SK-N-MC (cell line): ENCODE measurements at regions not wholly inside any gene's neighbourhood (a gene's known extent, or its start where the extent isn't known, plus 50 kb on each side); places are given as distances from the start of the nearest gene placed in this dataset.

Experiments
- DNase-seq: peaks from one replicate; pipeline ENCODE4 v3.0.0-alpha.2; 2011; ENCODE audit warnings: low read depth, low spot score
- H3K27ac ChIP-seq: fragments of 200-600 bp; sonication (generic); 2 replicates; pipeline ENCODE4 v1.5.1; 2016; ENCODE audit warnings: mixed run types
- H3K36me3 ChIP-seq: fragments of 200-600 bp; sonication (generic); 2 replicates; pipeline ENCODE4 v1.6.1; 2017; ENCODE audit warnings: antibody characterized with exemption, low read length, mixed read lengths; ENCODE audit not compliant: insufficient read depth
- H3K4me3 ChIP-seq: fragments of 200-600 bp; sonication (generic); 2 replicates; pipeline ENCODE4 v1.5.1; 2016
- H3K9ac ChIP-seq: fragments of 200-600 bp; sonication (generic); 2 replicates; pipeline ENCODE4 v1.8.0; 2017; ENCODE audit warnings: mixed run types, mixed read lengths; ENCODE audit not compliant: insufficient read length
- H3K9me3 ChIP-seq: fragments of 200-600 bp; sonication (generic); 2 replicates; pipeline ENCODE4 v1.6.1; 2017; ENCODE audit warnings: low read depth, mild to moderate bottlenecking, antibody characterized with exemption, low read length, moderate library complexity, mixed read lengths
- EZH2 ChIP-seq: fragments of 200-600 bp; sonication (generic); IDR thresholded peaks from one replicate; pipeline ENCODE4 v1.6.1; 2017; ENCODE audit warnings: antibody characterized with exemption
- FOXP2 ChIP-seq: optimal IDR thresholded peaks from 2 replicates; pipeline ENCODE3; 2011; ENCODE audit warnings: mild to moderate bottlenecking, moderate library complexity; ENCODE audit not compliant: insufficient read depth; ENCODE audit errors: extremely low read length, control extremely low read depth
- POLR2AphosphoS5 ChIP-seq: IDR thresholded peaks from 2 replicates; pipeline ENCODE4 v1.6.1; 2012; ENCODE audit warnings: mild to moderate bottlenecking, low read depth, low read length, borderline replicate concordance

DNA sequence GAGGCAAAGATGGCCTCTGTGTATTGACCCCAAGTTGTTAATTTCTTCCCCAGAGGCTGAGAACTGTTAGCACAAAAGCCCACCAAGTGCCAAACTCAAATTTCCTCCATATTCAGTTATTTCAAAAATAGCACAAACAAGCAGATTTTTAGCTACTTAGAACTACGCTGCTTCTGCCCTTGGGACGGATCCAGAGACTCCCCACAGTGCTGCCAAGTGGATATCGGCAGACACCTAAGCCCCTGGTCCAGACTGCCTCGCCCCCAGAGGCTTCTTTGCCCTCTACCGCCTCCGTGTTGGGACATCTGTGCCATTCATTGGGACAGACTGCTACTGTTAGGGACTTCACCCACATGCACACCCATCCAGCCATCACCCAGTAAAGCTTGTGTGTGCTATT lies 188.3 kb downstream of the POSTN start:
- Histone ChIP-seq H3K27ac (no peak overlapping the region), H3K9ac (no peak overlapping the region), H3K4me3 (no peak overlapping the region), H3K9me3 (no peaks in the 10 kb centered on the region), H3K36me3 (no peaks in the 10 kb centered on the region)
- TF ChIP-seq FOXP2 (no peak), EZH2 (no peak), POLR2AphosphoS5 (no peak)
- no peak for DNase-seq

DNA sequence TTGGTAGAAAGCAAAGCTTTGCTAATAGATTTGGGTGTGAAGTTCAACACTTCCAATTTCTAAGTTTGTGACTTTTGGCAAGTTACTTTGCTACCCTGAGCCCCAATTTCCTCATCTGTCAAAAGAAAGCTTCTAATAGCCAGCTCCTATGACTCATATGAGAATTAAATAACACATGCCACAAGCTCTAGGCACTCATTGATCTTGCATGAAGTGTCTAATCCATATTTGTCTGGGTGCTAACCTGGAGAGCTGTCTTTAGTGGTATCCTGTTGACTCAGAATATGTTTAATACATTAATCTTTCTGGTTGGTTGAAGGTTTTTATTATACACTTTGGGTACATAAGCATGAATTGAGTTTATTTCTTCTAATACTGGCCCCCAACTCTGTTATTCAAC lies 188.8 kb downstream of the POSTN start:
- DNase-seq = no peak
- Histone ChIP-seq H3K9ac (no peak overlapping the region), H3K4me3 (no peak overlapping the region), H3K36me3 (no peaks in the 10 kb centered on the region), H3K9me3 (no peaks in the 10 kb centered on the region), H3K27ac (no peak overlapping the region)
- no peak for TF ChIP-seq FOXP2
- TF ChIP-seq POLR2AphosphoS5 = no peak
- TF ChIP-seq EZH2 = no peak

DNA sequence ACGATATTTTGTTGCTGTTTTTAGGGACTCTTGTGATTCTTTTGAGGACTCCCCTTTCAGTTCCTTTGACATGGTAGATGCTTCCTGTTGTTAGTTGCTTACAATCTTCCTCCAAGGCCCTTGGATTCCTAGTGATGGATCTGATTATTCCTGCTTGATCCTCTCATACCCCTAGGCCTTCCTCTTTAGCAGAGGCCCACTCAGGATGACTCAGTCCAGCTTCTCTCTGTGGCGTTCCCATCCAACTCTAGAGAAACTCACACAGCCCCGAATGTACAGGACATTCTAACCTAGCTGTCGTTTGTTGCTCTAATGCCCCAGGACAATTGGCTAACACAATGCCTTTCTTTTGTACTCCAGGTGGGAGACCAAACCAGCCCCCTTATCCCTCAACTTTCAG lies 191.4 kb downstream of the POSTN start:
- DNase-seq = no peak
- no peak overlapping the region for H3K4me3 ChIP-seq
- TF ChIP-seq EZH2 (no peak), POLR2AphosphoS5 (no peak), FOXP2 (no peak)

DNA sequence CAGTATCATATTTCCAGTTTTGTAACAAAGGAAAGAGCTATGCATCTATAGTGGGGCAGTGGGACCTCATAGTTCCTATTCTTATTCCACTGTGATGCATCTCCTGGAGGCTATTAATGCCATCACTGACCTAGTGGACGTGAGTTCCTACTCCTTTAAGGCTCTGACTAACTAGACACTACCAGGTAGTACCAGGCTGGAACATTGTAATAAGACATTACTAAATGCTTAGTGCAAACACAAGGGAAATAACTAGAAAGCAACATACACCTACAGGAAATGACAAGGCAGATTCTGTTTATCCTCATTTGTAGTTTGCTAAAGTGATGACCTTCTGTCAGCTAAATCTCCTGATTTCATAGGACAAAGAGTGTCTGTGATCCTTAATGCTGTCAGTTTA lies 192.5 kb downstream of the POSTN start:
- no peak for DNase-seq
- H3K9me3 ChIP-seq = no peaks in the 10 kb centered on the region
- H3K36me3 ChIP-seq = no peaks in the 10 kb centered on the region
- H3K4me3 ChIP-seq = no peak overlapping the region
- H3K9ac ChIP-seq = no peak overlapping the region
- TF ChIP-seq EZH2 (no peak), POLR2AphosphoS5 (no peak), FOXP2 (no peak)
- no peak overlapping the region for H3K27ac ChIP-seq

More for the DNA sequence above, 191.4 kb downstream of the POSTN start:
- H3K9ac ChIP-seq = no peak overlapping the region
- no peak overlapping the region for H3K27ac ChIP-seq
- H3K36me3 ChIP-seq = no peaks in the 10 kb centered on the region
- H3K9me3 ChIP-seq = no peaks in the 10 kb centered on the region

DNA sequence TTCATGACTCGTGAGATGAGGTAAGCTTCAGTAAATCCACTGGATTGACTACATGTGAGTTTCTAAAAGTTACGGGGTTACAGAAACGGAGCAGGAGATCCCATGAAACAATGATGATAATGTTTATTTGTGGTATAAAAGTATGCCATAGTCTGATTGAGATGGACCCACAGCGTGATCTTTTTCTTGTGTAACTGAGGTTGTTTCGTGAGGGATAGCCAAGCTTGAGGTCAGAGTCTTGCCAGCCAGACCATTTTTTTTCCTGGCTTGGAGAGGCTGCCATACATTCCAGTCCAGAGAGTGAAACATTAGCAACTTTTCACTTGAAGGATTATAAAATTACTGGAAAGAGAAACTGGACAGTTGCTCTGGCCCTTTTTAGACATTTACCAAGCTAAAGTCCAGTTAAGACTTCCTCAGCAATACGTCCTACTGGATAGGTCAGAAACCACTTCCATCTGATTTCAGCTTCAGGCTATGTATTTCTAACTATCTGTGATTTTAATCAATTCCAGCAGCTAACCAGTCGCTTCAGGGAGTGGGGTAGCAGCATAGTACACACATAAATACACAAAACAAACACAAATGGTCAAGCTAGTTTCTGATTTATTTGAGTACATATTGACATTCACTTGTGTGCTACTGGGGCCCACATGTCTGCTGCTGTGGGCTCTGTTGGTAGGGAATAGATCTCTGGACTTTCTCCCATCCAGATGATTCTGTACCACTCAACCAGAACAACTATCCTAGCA lies 194.6 kb downstream of the POSTN start:
- Histone ChIP-seq H3K4me3 (no peak overlapping the region), H3K9me3 (no peaks in the 10 kb centered on the region), H3K36me3 (no peaks in the 10 kb centered on the region), H3K9ac (no peak overlapping the region), H3K27ac (no peak overlapping the region)
- TF ChIP-seq POLR2AphosphoS5 (no peak), EZH2 (no peak), FOXP2 (no peak)
- DNase-seq = no peak

DNA sequence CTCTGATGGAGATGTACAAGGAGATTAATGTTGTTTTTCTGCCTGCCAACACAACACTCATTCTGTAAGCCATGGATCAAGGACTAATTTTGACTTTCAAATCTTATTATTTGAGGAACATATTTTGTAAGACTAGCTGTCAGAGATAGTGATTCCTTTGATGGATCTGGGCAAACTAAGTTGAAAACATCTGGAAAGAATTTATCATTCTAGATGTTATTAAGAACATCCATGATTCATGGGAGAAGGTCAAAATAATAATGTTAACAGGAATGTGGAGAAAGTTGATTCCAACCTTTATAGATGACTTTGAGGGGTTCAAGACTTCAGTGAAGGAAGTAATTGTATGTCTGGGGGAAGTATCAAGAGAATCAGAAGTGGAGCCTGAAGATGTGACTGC lies 196.8 kb downstream of the POSTN start:
- Histone ChIP-seq H3K4me3 (no peak overlapping the region), H3K27ac (no peak overlapping the region), H3K36me3 (no peaks in the 10 kb centered on the region), H3K9me3 (no peaks in the 10 kb centered on the region), H3K9ac (no peak overlapping the region)
- TF ChIP-seq FOXP2 = no peak
- DNase-seq = no peak

DNA sequence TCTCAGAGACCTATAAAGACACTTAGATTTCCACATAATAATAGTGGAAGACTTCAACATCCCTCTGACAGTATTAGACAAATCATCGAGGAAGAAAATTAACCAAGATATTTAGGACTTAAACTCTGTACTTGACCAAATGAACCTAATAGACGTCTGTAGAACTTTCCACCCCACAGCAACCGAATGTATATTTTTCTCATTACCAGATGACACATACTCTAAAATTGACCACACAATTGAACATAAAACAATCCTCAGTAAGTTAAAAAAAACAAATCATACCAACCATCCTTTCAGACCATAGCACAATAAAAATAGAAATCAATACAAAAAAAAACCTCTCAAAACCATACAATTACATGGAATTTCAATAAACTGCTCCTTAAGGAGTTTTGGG lies 201.0 kb downstream of the POSTN start:
- H3K4me3 ChIP-seq = no peak overlapping the region
- DNase-seq = no peak
- H3K36me3 ChIP-seq = no peaks in the 10 kb centered on the region
- H3K9ac ChIP-seq = no peak overlapping the region
- no peaks in the 10 kb centered on the region for H3K9me3 ChIP-seq
- no peak for TF ChIP-seq POLR2AphosphoS5
- TF ChIP-seq FOXP2 = no peak
- no peak for TF ChIP-seq EZH2
- no peak overlapping the region for H3K27ac ChIP-seq

DNA sequence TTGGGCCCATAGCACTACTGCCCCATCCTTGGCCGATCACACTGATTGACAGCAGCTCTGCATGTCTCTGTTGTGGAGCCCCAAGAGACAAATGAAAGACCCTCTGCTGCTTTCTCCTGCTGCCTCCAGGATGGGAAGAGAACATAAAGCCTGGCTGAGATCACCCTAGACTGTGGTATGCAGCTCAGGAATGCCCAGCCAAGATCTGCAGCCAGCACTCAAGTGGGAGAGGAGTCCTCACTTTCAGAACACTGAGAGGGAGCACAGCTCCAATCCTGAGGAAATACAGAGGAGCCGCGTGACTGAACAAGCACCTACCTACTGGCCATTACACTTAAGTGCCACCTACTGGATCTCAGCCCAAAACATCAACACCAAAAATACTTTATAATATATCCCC lies 203.0 kb downstream of the POSTN start:
- no peaks in the 10 kb centered on the region for H3K9me3 ChIP-seq
- TF ChIP-seq FOXP2 = no peak
- DNase-seq = no peak
- no peak overlapping the region for H3K4me3 ChIP-seq
- no peak overlapping the region for H3K9ac ChIP-seq
- H3K36me3 ChIP-seq = no peaks in the 10 kb centered on the region
- H3K27ac ChIP-seq = no peak overlapping the region

DNA sequence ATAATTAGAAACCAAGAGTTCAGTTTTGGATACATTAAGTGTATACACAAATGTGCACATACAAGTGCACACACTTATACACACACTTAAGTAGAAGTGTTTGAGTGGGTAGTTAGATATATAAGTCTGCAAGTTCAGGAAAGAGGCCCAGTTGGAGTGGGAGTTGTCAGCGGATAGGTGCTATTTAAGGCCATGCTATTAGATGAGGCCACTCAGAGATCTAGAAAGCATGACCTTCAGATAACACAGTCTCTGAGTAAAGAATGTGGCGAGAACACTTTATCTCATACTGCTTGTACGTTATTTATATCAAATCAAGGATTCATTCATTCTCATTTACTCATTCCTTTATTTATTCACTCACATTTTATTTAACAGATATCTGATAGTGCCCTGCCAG lies 206.2 kb downstream of the POSTN start:
- H3K36me3 ChIP-seq = no peaks in the 10 kb centered on the region
- no peaks in the 10 kb centered on the region for H3K9me3 ChIP-seq
- H3K4me3 ChIP-seq = no peak overlapping the region
- no peak for TF ChIP-seq POLR2AphosphoS5
- TF ChIP-seq FOXP2 = no peak
- no peak for TF ChIP-seq EZH2
- no peak overlapping the region for H3K9ac ChIP-seq
- no peak overlapping the region for H3K27ac ChIP-seq
- DNase-seq = no peak

DNA sequence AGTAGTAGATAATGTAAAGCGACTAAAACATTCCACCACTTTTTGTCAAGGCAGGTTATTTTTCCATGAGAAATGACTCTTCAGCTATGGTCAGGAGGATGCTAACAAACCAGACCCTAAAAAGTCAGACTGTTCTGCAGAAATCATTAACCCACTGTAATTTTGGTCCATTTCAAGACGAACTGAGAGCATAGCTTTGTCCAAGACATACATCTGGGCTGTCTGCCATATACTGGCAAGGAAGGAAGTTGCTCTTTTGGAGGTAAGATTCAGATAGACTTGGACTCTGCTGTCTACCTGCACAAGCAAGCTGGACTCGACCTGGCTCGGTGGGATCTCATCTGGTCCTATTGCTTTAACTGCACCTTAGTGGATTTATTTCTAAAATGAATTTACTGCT lies 207.8 kb downstream of the POSTN start:
- Histone ChIP-seq H3K4me3 (no peak overlapping the region), H3K9ac (no peak overlapping the region), H3K9me3 (no peaks in the 10 kb centered on the region), H3K27ac (no peak overlapping the region), H3K36me3 (no peaks in the 10 kb centered on the region)
- no peak for TF ChIP-seq FOXP2
- TF ChIP-seq POLR2AphosphoS5 = no peak
- TF ChIP-seq EZH2 = no peak
- no peak for DNase-seq
